B cell (primary cell): ENCODE measurements at regions not wholly inside any gene's neighbourhood (a gene's known extent, or its start where the extent isn't known, plus 50 kb on each side); places are given as distances from the start of the nearest gene placed in this dataset.

ENCODE experiments used
- CTCF ChIP-seq: fragments of 200-600 bp; IDR thresholded peaks from one replicate; pipeline ENCODE4 v1.8.0; 2022; ENCODE audit warnings: antibody characterized with exemption, mild to moderate bottlenecking
- EZH2 ChIP-seq: IDR thresholded peaks from 2 replicates; pipeline ENCODE4 v1.6.1; 2012; ENCODE audit warnings: borderline replicate concordance, low read depth, mild to moderate bottlenecking, moderate library complexity, low read length; ENCODE audit not compliant: insufficient read depth, poor library complexity, severe bottlenecking

GRCh38 chr2:185240796-185241195, 497.8 kb upstream of the FSIP2 start:
- TF ChIP-seq CTCF (no peak), EZH2 (no peak)
